ENCODE measurements at regions not wholly inside any gene's neighbourhood (a gene's known extent, or its start where the extent isn't known, plus 50 kb on each side); places are given as distances from the start of the nearest gene placed in this dataset.

DNA sequence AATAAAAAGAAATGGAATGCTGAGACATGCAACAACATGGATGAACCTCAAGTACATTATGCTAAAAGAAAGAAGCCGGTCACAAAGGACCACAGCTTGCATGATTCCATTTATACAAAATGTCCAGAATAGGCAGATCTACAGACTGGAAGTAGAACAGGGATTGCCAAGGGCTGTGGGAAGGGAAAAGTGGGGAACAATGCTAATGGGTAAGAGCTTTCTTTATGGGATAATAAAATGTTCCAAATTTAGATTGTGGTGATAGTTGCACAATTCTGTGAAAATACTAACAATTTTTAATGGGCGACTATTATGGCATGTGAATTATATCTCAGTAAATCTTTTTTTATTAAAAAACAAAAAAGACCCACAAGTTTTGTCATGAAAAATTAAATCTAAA, 106.2 kb downstream of the TMCO5A start:
- TF ChIP-seq POLR2A (IDR thresholded peaks at IDR 0.05) (no peak), POLR2AphosphoS5 (IDR thresholded peaks at IDR 0.05) (no peak)
- TF ChIP-seq, protein P1, sequence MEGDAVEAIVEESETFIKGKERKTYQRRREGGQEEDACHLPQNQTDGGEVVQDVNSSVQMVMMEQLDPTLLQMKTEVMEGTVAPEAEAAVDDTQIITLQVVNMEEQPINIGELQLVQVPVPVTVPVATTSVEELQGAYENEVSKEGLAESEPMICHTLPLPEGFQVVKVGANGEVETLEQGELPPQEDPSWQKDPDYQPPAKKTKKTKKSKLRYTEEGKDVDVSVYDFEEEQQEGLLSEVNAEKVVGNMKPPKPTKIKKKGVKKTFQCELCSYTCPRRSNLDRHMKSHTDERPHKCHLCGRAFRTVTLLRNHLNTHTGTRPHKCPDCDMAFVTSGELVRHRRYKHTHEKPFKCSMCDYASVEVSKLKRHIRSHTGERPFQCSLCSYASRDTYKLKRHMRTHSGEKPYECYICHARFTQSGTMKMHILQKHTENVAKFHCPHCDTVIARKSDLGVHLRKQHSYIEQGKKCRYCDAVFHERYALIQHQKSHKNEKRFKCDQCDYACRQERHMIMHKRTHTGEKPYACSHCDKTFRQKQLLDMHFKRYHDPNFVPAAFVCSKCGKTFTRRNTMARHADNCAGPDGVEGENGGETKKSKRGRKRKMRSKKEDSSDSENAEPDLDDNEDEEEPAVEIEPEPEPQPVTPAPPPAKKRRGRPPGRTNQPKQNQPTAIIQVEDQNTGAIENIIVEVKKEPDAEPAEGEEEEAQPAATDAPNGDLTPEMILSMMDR (IDR thresholded peaks at IDR 0.05 in 8 of 11, conservative IDR thresholded peaks at IDR 0.05 in 3 of 11): no peak
- Histone ChIP-seq H3K36me3 (no peaks in the 10 kb centered on the region), H3K4me3 (no peak overlapping the region), H3K9me3 (no peaks in the 10 kb centered on the region), H3K27me3 (replicated peaks in 1 of 7) (peaks cover 0 to 3% (median 0%) of the 10 kb centered on the region in 7 donors), H3K27ac (no peak overlapping the region), H3K4me1 (peaks cover 0 to 25% (median 23%) of the 10 kb centered on the region in 6 donors)
- no peak for DNase-seq
- 92 to 98% (median 96%) methylated on average over 2 of the region's 2 CpGs for WGBS, 5 donors
- intact Hi-C loops (cut with DNase I; ENCODE audit: low total_unique reads): no loop called here

DNA sequence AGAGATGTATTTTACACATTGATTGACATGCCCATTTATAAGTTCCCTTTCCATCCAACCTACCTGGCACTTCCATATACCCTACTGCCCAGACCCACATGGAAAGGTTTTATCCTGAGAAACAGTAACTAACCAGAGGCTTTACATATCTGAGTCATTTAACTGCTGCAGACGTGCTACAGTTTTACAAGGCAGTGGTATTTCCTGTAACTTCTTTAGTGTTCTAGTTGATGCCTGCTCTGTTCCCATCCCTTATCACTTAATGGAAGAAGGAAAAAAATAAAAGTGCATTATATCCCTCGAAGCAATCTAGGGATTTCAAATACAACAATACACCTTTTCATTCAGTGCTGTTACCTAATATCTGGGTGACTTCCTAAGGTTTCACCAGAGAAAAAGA, 107.1 kb downstream of the TMCO5A start:
- H3K27me3 ChIP-seq (replicated peaks in 1 of 7): peaks cover 0 to 2% (median 0%) of the 10 kb centered on the region in 7 donors
- TF ChIP-seq, protein P1 (IDR thresholded peaks at IDR 0.05 in 8 of 11, conservative IDR thresholded peaks at IDR 0.05 in 3 of 11): no peak
- TF ChIP-seq POLR2AphosphoS5 (IDR thresholded peaks at IDR 0.05) (no peak), POLR2A (IDR thresholded peaks at IDR 0.05) (no peak)
- no peaks in the 10 kb centered on the region for H3K36me3 ChIP-seq
- H3K27ac ChIP-seq: peak overlapping the region in 1 of 8 donors; percentile 83
- H3K4me3 ChIP-seq: no peak overlapping the region
- intact Hi-C loops (cut with DNase I; ENCODE audit: low total_unique reads): no loop called here
- H3K9me3 ChIP-seq: no peaks in the 10 kb centered on the region
- H3K4me1 ChIP-seq: peaks cover 0 to 25% (median 23%) of the 10 kb centered on the region in 6 donors
- WGBS, 5 donors: 37 to 55% (median 50%) methylated on average over 2 of the region's 2 CpGs
- no peak for DNase-seq

GRCh38 chr15:38042211-38042610, 107.8 kb downstream of the TMCO5A start:
- Histone ChIP-seq H3K4me1 (peaks cover 0 to 25% (median 23%) of the 10 kb centered on the region in 6 donors), H3K36me3 (no peaks in the 10 kb centered on the region), H3K9me3 (no peaks in the 10 kb centered on the region), H3K27ac (peak overlapping the region in 5 of 8 donors; percentile 32 to 83 (median 75)), H3K27me3 (replicated peaks in 1 of 7) (no peaks in the 10 kb centered on the region), H3K4me3 (peak overlapping the region in 1 of 8 donors; percentile 36)
- no peak for DNase-seq
- intact Hi-C loops (cut with DNase I; ENCODE audit: low total_unique reads): no loop called here
- TF ChIP-seq POLR2AphosphoS5 (IDR thresholded peaks at IDR 0.05) (no peak), POLR2A (IDR thresholded peaks at IDR 0.05) (no peak)
- TF ChIP-seq, protein P1 (IDR thresholded peaks at IDR 0.05 in 8 of 11, conservative IDR thresholded peaks at IDR 0.05 in 3 of 11): no peak
- 62 to 91% (median 83%) methylated on average over 1 of the region's 1 CpG for WGBS, 5 donors

DNA sequence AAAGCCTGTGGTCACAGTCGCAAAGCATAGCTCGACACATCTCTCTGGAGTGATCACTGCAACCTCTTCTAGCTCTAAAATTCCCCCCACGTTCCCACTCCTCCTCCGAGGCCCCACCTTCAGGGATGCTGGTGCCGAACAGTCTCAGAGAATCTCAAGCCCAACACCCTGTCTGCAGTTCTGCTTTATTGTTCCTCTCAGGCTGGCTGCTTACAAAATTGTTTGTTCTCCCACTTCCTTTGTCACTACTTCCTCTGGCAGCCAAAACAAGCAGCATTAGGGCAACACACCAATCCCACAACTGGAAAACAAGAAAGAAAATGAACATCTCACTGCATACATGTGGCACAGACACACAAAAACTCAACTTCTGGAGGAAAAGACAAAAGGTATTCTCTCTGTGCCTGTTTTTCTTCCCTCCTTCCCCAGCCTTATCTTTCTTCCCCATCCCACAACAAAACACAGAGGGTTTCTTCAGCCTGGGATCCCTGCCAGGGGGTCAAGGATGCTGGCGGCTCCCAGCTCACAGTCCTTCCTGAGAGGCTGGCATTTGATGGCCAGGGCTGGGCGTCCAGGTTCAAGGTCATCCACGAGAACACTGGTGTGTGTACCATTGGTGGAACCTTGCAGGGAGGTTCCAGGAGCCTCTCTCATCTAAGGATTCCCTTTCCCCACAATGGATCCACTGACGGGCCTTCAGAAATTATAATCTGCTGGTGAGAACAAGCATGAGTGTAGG, 108.4 kb downstream of the TMCO5A start:
- peak overlapping the region in 7 of 8 donors; percentile 32 to 83 (median 66) for H3K27ac ChIP-seq
- no peaks in the 10 kb centered on the region for H3K9me3 ChIP-seq
- DNase-seq: peak; percentile 82
- TF ChIP-seq, protein P1 (IDR thresholded peaks at IDR 0.05 in 8 of 11, conservative IDR thresholded peaks at IDR 0.05 in 3 of 11): no peak
- TF ChIP-seq POLR2AphosphoS5 (IDR thresholded peaks at IDR 0.05) (peak in 2 of 3 donors; percentile 43 to 55), POLR2A (IDR thresholded peaks at IDR 0.05) (no peak)
- intact Hi-C loops (cut with DNase I; ENCODE audit: low total_unique reads): no loop called here
- H3K4me3 ChIP-seq: peak overlapping the region in 1 of 8 donors; percentile 36
- H3K36me3 ChIP-seq: no peaks in the 10 kb centered on the region
- no peaks in the 10 kb centered on the region for H3K27me3 ChIP-seq (replicated peaks in 1 of 7)
- 37 to 51% (median 42%) methylated on average over 9 of the region's 9 CpGs for WGBS, 5 donors
- H3K4me1 ChIP-seq: peaks cover 0 to 25% (median 23%) of the 10 kb centered on the region in 6 donors

Measured in spleen (tissue), 11 donors.